Testis (tissue), 2 donors: ENCODE measurements at regions not wholly inside any gene's neighbourhood (a gene's known extent, or its start where the extent isn't known, plus 50 kb on each side); places are given as distances from the start of the nearest gene placed in this dataset.

ENCODE experiments used
- POLR2A ChIP-seq: fragments of 450-650 bp; IDR thresholded peaks from one replicate; pipeline ENCODE4 v1.6.1; 2017; ENCODE audit warnings: antibody characterized with exemption, mild to moderate bottlenecking, moderate library complexity
- TF ChIP-seq, protein P1 (sequence below), 3 experiments: fragments of 450-650 bp in 2 of 3; fragments of 200-600 bp in 1 of 3; sonication (generic) in 1 of 3; IDR thresholded peaks; one replicate each; pipeline ENCODE4 v1.5.1; 2016 to 2019; ENCODE audit warnings: antibody characterized with exemption in 3 of 3, mild to moderate bottlenecking in 2 of 3, moderate library complexity in 1 of 3

DNA sequence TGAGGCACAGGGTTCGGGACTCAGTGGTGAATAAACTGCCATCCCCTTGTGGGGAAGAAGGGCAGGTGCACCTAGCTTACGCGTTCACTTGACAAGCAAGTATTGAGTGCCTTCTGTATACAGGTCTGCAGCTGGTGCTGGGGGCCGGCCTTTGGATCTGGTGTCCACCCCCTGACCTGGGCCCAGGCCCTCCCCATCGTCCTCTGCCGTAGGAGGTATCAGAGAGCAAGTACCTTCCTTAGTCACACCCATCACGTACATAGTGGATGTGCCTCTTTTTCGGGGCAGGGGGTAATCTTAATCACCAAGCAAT is 53.3 kb downstream of the SMIM38 start:
- TF ChIP-seq, protein P1, sequence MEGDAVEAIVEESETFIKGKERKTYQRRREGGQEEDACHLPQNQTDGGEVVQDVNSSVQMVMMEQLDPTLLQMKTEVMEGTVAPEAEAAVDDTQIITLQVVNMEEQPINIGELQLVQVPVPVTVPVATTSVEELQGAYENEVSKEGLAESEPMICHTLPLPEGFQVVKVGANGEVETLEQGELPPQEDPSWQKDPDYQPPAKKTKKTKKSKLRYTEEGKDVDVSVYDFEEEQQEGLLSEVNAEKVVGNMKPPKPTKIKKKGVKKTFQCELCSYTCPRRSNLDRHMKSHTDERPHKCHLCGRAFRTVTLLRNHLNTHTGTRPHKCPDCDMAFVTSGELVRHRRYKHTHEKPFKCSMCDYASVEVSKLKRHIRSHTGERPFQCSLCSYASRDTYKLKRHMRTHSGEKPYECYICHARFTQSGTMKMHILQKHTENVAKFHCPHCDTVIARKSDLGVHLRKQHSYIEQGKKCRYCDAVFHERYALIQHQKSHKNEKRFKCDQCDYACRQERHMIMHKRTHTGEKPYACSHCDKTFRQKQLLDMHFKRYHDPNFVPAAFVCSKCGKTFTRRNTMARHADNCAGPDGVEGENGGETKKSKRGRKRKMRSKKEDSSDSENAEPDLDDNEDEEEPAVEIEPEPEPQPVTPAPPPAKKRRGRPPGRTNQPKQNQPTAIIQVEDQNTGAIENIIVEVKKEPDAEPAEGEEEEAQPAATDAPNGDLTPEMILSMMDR (IDR thresholded peaks at IDR 0.05) = no peak
- no peak for TF ChIP-seq POLR2A
